GM12878 (cell line): ENCODE measurements at regions not wholly inside any gene's neighbourhood (a gene's known extent, or its start where the extent isn't known, plus 50 kb on each side); places are given as distances from the start of the nearest gene placed in this dataset.

Source experiments
- ATF7 ChIP-seq: fragments of 450-650 bp; IDR thresholded peaks from 2 replicates; pipeline ENCODE4 v1.6.1; 2016; ENCODE audit warnings: low read depth, mild to moderate bottlenecking
- BACH1 ChIP-seq: fragments of 450-650 bp; IDR thresholded peaks from 2 replicates; pipeline ENCODE4 v1.6.1; 2017; ENCODE audit warnings: mild to moderate bottlenecking, borderline replicate concordance
- BCL11A ChIP-seq: IDR thresholded peaks from 2 replicates; pipeline ENCODE4 v1.6.1; 2011; ENCODE audit warnings: low read depth, low read length
- FOXM1 ChIP-seq: IDR thresholded peaks from 2 replicates; pipeline ENCODE4 v1.6.1; 2012; ENCODE audit warnings: low read depth, mild to moderate bottlenecking, inconsistent platforms, low read length, moderate library complexity
- GABPA ChIP-seq: IDR thresholded peaks from 2 replicates; pipeline ENCODE4 v1.6.1; 2014; ENCODE audit warnings: antibody characterized with exemption, low read depth, mild to moderate bottlenecking, inconsistent platforms
- HCFC1 ChIP-seq: fragments of 150-350 bp; IDR thresholded peaks from 2 replicates; pipeline ENCODE4 v1.6.1; 2014; ENCODE audit warnings: low read length
- IKZF1 ChIP-seq: fragments of 450-650 bp; conservative IDR thresholded peaks from 2 replicates; pipeline ENCODE4 v1.6.1; 2017; ENCODE audit warnings: antibody characterized with exemption, mild to moderate bottlenecking
- IKZF2 ChIP-seq, 2 experiments: fragments of 450-650 bp; IDR thresholded peaks; 2 replicates each; pipeline ENCODE4 v1.6.1; 2017; ENCODE audit warnings: mild to moderate bottlenecking in 2 of 2, moderate library complexity in 2 of 2
- IRF4 ChIP-seq: IDR thresholded peaks from 2 replicates; pipeline ENCODE4 v1.6.1; 2011; ENCODE audit warnings: low read depth, low read length
- NFYB ChIP-seq: IDR thresholded peaks from 2 replicates; pipeline ENCODE4 v1.6.1; 2011; ENCODE audit warnings: low read depth, mild to moderate bottlenecking, low read length, improper control_type of control experiment, moderate library complexity; ENCODE audit not compliant: insufficient read depth
- NR2C1 ChIP-seq: fragments of 450-650 bp; IDR thresholded peaks from 2 replicates; pipeline ENCODE4 v1.6.1; 2017; ENCODE audit warnings: antibody characterized with exemption, mild to moderate bottlenecking, moderate library complexity
- NR2F1 ChIP-seq: fragments of 450-650 bp; conservative IDR thresholded peaks from 2 replicates; pipeline ENCODE4 v1.6.1; 2017; ENCODE audit warnings: mild to moderate bottlenecking
- PAX5 ChIP-seq: IDR thresholded peaks from 2 replicates; pipeline ENCODE4 v1.6.1; 2011; ENCODE audit warnings: low read depth, low read length, borderline replicate concordance
- PAX8 ChIP-seq: fragments of 450-650 bp; IDR thresholded peaks from 2 replicates; pipeline ENCODE4 v1.6.1; 2017; ENCODE audit warnings: mild to moderate bottlenecking, moderate library complexity
- PBX3 ChIP-seq: IDR thresholded peaks from 2 replicates; pipeline ENCODE4 v1.6.1; 2011; ENCODE audit warnings: mild to moderate bottlenecking, low read depth, low read length, moderate library complexity; ENCODE audit not compliant: insufficient replicate concordance
- PML ChIP-seq: IDR thresholded peaks from 2 replicates; pipeline ENCODE4 v1.6.1; 2012; ENCODE audit warnings: low read length, inconsistent platforms
- POLR2A ChIP-seq: IDR thresholded peaks from 2 replicates; pipeline ENCODE4 v1.6.1; 2011; ENCODE audit warnings: low read depth, mild to moderate bottlenecking, low read length
- RCOR1 ChIP-seq: conservative IDR thresholded peaks from 2 replicates; pipeline ENCODE4 v1.6.1; 2012; ENCODE audit warnings: low read depth, low read length, improper control_type of control experiment
- SMAD5 ChIP-seq: IDR thresholded peaks from 2 replicates; pipeline ENCODE4 v1.6.1; 2016; ENCODE audit warnings: antibody characterized with exemption, low read depth
- SMARCA5 ChIP-seq: fragments of 450-650 bp; IDR thresholded peaks from 2 replicates; pipeline ENCODE4 v1.6.1; 2017; ENCODE audit warnings: mild to moderate bottlenecking
- SPI1 ChIP-seq: IDR thresholded peaks from 2 replicates; pipeline ENCODE4 v1.6.1; 2011; ENCODE audit warnings: low read depth, mild to moderate bottlenecking, low read length, moderate library complexity, borderline replicate concordance; ENCODE audit not compliant: insufficient read depth
- SUPT20H ChIP-seq: IDR thresholded peaks from 2 replicates; pipeline ENCODE4 v1.6.1; 2011; ENCODE audit warnings: low read depth, mild to moderate bottlenecking, low read length, moderate library complexity, borderline replicate concordance; ENCODE audit not compliant: control insufficient read depth
- YY1 ChIP-seq: IDR thresholded peaks from 2 replicates; pipeline ENCODE4 v1.6.1; 2011; ENCODE audit warnings: low read depth, mild to moderate bottlenecking, low read length
- ZBTB40 ChIP-seq: fragments of 450-650 bp; IDR thresholded peaks from 2 replicates; pipeline ENCODE4 v1.6.1; 2016; ENCODE audit warnings: mild to moderate bottlenecking, moderate library complexity, borderline replicate concordance
- TF ChIP-seq, protein P1 (sequence below): fragments of 450-650 bp; IDR thresholded peaks from 2 replicates; pipeline ENCODE4 v1.6.1; 2016; ENCODE audit warnings: mild to moderate bottlenecking
- TF ChIP-seq, protein P2 (sequence below): fragments of 450-650 bp; IDR thresholded peaks from 2 replicates; pipeline ENCODE4 v1.6.1; 2017; ENCODE audit warnings: low read depth, mild to moderate bottlenecking, moderate library complexity

DNA sequence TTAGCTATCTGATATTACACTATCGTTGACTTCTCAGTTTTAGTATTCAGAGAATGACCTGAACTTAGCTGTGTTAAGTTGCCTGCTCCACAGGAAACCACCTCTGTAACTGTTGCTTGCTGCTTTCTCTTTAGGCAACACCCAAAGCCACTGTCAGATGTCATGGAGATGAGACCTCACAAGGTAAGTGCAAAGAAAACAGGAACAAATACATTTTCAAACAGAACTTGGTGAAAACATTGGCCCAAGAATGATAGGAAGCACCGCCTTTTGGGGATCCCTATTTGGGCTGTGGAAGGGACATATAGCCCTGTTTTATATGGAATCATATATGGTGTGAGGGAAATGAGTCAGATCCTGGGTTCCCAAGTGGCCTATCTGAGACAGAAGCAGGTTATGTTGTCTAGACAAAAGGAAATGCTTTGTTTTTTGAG is 143.4 kb downstream of the UBE2E3 start (continued):
- peak; percentile 36; the same call in 1 of the 2 replicates for TF ChIP-seq BACH1
- peak; percentile 65 for TF ChIP-seq NR2F1
- TF ChIP-seq SPI1, result no peak
- TF ChIP-seq GABPA, result 0 out of 2 replicates have a peak, but pooled peaks have one; percentile 51
- peak; percentile 75 for TF ChIP-seq PML
- TF ChIP-seq BCL11A, result peak; percentile 67
- TF ChIP-seq IKZF1, result no peak; the same call in 1 of the 2 replicates
- TF ChIP-seq NR2C1, result no peak
- no peak for TF ChIP-seq SMARCA5
- TF ChIP-seq IKZF2 (IDR thresholded peaks at IDR 0.05), result peak; percentile 68 to 74; a peak in 3 of 4 replicates
- peak; percentile 84; the same call in 1 of the 2 replicates for TF ChIP-seq PAX5
- TF ChIP-seq, protein P1, sequence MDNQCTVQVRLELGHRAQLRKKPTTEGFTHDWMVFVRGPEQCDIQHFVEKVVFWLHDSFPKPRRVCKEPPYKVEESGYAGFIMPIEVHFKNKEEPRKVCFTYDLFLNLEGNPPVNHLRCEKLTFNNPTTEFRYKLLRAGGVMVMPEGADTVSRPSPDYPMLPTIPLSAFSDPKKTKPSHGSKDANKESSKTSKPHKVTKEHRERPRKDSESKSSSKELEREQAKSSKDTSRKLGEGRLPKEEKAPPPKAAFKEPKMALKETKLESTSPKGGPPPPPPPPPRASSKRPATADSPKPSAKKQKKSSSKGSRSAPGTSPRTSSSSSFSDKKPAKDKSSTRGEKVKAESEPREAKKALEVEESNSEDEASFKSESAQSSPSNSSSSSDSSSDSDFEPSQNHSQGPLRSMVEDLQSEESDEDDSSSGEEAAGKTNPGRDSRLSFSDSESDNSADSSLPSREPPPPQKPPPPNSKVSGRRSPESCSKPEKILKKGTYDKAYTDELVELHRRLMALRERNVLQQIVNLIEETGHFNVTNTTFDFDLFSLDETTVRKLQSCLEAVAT, result no peak
- TF ChIP-seq HCFC1, result no peak
- no peak for TF ChIP-seq RCOR1
- TF ChIP-seq SMAD5, result no peak
- no peak for TF ChIP-seq PBX3
- TF ChIP-seq NFYB, result no peak
- no peak for TF ChIP-seq SUPT20H
- TF ChIP-seq, protein P2, sequence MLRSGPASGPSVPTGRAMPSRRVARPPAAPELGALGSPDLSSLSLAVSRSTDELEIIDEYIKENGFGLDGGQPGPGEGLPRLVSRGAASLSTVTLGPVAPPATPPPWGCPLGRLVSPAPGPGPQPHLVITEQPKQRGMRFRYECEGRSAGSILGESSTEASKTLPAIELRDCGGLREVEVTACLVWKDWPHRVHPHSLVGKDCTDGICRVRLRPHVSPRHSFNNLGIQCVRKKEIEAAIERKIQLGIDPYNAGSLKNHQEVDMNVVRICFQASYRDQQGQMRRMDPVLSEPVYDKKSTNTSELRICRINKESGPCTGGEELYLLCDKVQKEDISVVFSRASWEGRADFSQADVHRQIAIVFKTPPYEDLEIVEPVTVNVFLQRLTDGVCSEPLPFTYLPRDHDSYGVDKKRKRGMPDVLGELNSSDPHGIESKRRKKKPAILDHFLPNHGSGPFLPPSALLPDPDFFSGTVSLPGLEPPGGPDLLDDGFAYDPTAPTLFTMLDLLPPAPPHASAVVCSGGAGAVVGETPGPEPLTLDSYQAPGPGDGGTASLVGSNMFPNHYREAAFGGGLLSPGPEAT, result peak; percentile 77; the same call in 1 of the 2 replicates
- 0 out of 2 replicates have a peak, but pooled peaks have one; percentile 15 for TF ChIP-seq IRF4
- TF ChIP-seq FOXM1, result peak; percentile 81
- no peak for TF ChIP-seq PAX8
- TF ChIP-seq ZBTB40, result peak; percentile 23; the same call in 1 of the 2 replicates
- TF ChIP-seq ATF7, result 0 out of 2 replicates have a peak, but pooled peaks have one; percentile 37
- TF ChIP-seq POLR2A, result no peak
- TF ChIP-seq YY1, result 0 out of 2 replicates have a peak, but pooled peaks have one; percentile 31
